Loucy (cell line): ENCODE measurements at regions not wholly inside any gene's neighbourhood (a gene's known extent, or its start where the extent isn't known, plus 50 kb on each side); places are given as distances from the start of the nearest gene placed in this dataset.

Source experiments
- CTCF ChIP-seq: fragments of 200-600 bp; sonication (generic); conservative IDR thresholded peaks from 2 replicates; pipeline ENCODE4 v1.5.1; 2014; ENCODE audit warnings: mild to moderate bottlenecking, antibody characterized with exemption, low read length
- EZH2phosphoT487 ChIP-seq: fragments of 200-600 bp; IDR thresholded peaks from 2 replicates; pipeline ENCODE4 v1.6.1; 2018; ENCODE audit warnings: antibody characterized with exemption, mild to moderate bottlenecking, moderate library complexity, borderline replicate concordance

DNA sequence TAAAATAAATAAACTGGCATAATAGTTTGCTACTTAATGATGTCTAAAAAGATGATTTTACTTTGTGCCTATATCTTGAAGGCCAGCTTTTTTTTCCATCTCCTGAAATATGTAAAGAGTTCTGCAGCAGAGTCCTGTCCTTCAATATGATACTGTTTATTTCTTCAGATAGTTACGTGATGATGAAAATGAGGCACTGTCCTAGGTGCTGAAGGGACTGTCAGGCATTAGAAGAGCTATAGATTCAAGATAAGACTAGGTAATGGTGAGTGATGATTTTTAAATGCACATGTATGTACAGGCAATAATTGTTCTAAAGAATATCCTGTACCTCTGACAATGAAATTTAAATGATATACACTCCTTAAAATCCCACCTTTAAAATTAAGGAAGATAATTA, 326.9 kb upstream of the DNAJC19 start:
- TF ChIP-seq CTCF, result no peak
- TF ChIP-seq EZH2phosphoT487, result no peak
